ENCODE measurements at regions not wholly inside any gene's neighbourhood (a gene's known extent, or its start where the extent isn't known, plus 50 kb on each side); places are given as distances from the start of the nearest gene placed in this dataset.
"Not testable (repeated sequence)": the region's sequence is repeated elsewhere in the genome, so short reads cannot be mapped to it uniquely, and the experiment has no call there.

DNA sequence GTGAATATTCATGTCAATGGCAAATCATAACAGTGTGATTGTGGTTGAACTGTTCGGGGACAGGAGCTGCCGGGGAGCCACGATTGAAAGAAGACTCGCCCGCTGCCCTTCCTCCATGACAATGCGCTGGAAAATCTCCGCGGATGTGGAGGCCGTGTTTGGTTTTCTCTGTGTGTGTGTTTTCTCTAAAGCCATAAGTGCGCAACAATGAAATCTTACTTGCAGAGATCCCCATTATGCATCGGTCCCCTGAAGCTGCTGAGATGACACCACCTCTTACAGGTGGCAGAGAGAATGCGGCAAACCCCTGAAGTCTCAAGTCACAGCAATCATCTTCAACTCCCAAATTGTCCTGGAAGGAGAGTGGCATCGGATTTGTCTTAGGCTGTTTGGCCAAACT is 442.3 kb upstream of the MKI67 start:
- DNase-seq = no peak

DNA sequence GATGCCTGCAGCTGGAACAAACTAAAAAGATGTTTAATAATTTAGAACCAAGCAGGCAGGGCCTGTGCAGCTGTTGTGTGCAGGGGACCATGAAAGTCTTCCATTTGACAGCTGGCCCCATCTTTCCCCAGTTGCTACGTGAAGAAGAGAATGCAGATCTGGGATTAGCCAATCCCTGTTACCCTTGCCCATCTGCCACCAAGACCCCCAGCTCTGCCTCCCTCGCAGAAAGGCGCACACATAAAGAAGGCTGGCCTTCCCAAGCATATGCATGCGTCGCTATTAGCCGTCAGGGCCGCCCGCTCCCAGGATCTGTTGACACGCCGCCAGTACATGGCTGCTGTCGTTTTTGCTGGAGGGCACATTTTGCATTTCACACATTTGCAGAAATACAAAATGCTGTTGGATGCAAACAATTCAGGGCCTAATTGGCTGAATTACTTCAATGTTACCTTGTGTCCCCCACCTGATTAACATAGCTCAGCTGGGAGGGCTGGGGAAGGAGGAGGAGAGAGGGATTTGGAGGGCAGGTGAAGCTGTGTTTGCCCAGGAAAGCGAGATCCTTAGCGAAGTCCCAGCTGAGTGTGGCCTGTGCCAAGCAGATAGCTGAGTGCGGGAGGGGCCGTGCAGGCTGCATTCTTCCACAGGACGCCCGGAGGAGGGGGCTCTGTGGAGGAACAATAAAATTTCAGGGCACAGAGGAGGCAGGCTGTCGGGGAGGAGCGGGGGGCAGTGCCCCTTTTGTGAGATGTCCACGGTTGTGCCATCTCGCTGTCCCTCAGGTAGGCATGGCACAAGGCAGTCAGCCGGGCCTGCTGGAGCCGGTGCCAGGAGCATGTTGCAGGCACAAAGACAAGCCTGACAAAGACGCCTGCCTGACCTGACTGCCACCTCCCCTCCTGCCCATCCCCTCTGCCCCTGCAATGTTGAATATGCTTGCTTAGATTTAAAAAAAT is 443.0 kb upstream of the MKI67 start:
- no peak for DNase-seq

DNA sequence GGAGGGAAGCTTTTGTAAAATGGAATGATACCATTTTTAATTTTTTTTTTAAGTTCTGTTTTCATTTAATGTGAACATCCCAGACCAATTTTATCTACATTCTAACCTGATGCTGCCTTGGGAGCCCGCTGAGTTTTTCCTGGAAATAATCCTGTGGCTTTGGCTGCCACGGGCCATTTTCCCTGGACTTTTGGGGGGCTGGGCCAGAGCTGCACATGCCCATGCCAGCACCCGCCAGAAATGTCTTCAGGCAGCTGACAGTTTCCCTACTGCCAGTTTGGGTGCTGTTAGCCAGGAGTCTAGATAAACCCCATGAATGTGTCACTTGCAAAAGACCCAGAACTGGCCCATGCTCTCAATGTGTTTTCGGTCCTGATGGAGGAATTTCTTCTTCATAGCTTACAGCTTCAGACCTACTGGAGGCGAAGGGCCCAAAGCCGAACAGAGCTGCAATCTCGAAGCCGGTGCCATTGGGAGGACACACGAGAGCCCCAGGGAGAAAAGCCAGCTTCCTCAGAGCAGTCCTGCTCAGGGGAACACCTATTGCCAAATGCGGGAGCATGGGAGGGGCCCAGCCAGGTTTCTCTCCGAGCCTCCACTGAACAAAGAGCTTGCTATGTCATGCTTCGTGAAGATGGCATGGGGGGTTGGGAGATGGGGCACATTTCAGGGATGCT is 444.2 kb upstream of the MKI67 start:
- DNase-seq = no peak

DNA sequence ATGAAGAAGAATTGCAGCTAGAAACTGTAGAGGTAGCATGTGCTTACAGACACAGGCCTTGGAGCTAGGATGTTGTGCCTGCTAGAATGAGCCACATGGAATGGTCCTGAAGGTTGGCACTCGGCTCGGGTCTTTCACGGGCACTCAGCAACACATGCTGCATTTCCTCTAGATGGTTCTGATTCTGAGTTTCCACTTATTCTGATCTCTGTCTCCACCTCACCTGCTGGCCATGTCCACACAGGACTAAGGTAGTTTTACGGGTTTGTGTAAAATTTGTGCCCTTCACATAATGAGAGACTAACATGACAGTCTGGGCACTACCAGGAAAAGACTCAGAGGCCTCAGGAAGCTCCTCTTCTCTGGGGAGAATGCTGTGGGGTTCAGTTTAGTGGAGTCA is 444.8 kb upstream of the MKI67 start:
- no peak for DNase-seq

DNA sequence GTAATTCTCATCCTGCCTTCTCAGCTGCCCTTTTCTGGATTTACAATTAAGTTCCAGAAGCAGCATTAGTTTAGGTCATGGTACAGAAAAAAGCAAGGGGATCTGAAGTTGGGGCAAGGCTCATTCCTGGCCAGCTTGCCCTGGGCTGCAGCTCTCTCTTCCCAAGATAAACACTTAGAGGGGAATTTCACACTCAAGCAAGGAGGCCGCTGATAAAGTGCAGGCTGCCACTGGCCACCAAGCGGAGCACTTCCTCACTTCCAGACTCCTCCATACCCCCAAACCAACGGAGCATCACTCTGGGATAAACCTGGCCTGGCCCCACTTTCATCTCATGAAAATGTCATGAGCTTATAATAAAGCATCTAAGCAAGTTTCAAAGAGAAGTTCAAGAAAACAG is 445.5 kb upstream of the MKI67 start:
- DNase-seq = no peak

DNA sequence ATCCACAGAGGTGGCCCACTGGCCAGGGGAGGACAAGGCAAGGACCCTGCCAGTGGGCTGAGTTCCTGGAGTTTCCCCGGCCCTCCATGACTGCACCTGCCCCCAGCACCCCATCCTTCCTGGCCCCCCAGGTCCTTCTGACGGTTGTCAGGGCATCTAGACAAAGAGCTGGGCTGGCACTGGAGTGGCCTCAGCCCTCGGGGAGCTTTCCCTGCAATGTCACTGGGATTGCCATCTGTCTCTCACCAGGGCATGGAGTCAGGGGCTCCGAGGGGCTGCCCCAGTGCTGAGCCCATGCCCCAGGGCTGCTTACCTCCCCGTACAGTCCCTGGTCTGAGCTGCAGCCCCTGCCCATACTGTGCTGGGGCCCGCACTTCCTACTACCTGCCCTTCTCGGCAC is 446.5 kb upstream of the MKI67 start:
- DNase-seq = no peak

DNA sequence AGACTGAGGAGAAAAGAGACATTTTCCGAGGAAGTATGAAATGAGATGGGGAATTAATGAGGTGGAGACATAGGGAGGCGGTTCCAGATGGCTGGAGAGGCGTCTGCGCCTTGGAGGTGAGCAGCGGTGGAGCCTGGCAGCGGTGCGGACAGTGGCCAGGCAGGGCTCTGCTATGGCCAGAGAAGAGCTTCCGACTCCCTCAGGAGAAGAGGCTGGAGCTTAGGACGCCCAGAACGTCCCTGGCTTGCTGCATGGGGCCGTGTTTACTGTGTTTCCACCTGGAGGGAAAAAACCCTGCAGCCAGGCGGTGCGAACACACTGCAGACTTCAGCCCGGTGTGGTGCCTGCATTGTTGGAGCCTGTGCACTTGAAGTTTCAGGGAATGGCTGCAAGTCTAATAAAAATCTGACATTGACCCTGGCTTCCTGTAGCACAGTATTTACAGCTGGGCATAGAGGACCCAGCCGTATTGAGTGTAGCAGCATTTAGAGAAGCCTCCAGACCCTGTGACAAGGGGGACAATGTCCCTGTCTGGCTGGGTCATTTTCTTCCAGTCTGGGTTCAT is 447.1 kb upstream of the MKI67 start:
- DNase-seq = no peak

DNA sequence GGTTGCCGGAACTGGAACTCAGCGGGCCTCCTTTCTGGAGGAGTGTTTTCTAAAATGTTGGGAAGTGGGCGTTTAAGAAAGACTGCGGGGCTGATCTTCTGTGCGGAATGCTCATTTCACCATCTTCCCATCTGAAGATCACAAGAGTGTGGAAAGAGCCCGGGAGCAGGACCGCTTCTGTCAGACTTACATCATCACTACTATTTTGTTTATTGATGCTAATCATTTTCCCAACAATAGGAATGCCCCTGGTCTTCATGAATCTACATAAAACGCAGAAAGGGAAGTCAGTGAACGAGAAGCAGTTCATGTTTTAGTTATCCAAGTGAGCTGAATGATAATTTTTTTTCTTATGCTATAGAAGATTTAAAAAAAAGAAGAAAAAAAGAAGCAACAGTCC is 447.8 kb upstream of the MKI67 start:
- DNase-seq = no peak

DNA sequence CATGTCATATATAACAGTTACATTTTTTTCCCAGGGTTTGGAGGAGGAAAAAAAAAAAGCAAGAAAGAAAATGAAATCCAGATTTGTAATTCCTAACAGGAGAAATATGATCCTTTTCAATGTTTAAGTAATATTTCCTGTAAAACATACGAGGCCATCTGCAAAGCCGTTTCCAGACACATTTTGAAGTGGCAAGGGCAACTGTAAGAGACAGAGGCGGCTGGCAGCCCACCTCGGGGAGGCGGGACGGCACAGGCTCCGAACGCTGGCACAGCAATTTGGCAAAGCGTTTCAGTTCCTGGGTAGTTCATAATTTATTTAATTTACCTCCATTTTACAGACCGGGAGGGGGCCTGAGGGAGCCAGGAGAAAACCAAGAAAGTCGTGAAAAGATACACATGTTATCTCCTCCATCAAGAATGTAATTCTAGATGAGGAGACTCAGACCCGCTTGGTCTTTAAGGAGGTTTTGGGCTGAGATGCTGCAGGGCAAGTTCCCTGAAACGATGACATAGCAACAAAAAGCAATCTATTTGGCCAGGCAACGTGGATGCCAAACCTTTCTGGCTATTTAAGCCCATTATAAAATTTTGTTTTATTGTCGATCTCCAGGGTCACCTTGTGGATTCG is 448.5 kb upstream of the MKI67 start:
- DNase-seq = no peak

DNA sequence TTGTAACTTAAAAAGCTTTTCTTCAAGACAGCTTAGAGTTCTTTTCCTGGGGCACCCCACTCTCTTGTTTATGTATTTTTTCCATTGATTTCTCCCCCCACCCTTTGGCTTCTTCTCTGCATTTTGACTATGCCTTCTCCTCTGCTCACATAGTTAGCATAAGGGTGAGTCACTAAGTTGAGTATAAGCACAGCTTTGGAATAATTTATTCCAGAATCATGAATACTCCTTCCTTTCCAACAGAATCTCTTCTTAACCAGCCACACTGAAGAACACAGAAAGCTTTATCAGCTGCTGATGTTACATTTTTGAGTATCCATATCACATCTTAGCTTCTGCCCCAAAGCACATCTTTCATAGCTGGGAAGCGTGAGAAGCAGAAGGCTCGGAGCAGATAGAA is 449.5 kb upstream of the MKI67 start:
- DNase-seq = no peak

DNA sequence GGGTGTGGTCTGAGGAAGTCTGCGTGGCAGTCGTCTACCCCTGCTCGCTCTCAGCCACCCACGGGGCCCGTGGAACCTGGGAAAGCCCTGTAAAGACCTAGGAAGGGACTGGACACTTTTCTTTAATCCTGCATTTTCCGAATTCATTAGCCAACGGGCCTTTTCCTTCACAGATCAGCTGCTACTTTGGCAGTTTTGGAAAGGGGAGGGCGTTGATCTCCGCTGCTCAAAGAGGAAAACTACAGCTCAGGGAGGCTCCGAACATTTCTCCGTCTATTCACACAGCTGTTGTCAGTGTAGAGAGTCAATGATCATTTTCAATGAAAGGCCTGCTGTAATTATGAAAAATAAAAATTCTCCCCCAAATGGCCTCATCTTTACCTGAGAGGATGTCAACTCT is 450.1 kb upstream of the MKI67 start:
- no peak for DNase-seq

DNA sequence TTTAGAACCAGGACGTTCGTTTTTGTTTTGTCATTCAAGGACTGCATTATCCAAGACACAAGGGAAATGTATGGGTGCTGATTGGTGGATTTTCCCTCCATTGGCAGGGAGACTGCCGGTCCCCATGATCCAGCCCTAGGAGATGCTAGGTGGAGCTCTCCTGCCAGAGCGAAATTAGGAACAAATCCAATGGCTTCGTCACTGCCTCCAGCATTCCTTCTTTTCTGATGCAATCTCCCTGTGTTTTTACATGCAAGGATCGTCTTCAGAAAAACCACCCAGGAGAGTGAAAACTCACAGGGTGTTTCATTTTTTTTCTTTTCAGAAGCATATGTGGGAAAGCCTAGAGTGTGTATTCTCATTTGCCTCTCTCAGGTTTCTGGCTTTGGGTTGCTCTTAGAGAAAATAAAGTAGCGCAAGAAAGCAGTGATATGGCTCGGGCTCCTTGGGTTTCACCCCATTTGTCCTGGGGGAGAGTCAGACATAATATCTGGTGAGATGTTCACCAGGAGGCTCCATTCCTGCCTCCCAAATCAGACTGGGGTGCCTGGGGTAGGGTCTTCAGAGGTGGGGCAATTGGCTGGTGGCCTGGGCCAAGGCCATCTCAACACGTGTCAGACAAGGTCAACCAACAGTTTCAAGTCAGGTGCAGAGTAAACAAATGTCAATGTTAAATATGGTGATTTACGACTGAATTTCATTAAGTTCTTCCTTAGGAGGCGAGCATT is 450.9 kb upstream of the MKI67 start:
- DNase-seq = no peak

DNA sequence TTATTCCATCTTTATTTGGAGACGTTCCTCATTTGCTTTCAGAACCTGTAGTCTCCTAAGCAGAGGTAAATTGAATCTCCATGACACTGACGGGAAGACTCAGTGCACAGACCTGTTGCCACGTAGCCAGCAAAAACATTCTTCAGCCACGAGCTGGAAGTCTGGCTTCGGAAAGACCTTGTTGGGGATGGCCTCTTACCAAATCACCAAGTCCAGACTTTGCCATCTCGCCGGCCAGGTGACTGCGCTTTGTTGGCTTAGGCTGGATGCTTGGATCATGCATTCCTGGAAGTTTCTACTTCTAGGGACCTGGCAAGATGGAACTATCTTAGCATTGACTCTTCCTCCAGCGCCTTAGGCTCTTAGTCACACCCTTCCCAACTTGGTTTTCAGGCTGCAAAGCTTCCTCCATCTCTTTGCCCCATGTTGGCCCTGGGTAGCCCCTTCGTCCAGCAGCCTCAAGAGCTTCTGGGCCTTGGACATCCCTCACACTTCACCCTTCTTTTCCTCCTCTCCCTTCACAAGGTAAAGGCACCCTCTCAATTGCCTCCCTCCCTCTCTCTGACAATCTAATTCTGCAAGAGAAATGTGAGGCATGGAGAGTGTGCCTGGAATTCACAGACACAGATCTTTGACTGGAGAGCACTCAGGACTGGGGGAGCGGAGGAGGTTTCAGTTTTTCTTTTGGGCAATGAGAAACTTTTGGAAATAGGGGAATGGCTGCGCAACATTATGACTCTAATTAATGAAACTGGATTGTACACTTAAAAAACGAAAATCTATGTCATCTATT is 451.9 kb upstream of the MKI67 start:
- DNase-seq = no peak

DNA sequence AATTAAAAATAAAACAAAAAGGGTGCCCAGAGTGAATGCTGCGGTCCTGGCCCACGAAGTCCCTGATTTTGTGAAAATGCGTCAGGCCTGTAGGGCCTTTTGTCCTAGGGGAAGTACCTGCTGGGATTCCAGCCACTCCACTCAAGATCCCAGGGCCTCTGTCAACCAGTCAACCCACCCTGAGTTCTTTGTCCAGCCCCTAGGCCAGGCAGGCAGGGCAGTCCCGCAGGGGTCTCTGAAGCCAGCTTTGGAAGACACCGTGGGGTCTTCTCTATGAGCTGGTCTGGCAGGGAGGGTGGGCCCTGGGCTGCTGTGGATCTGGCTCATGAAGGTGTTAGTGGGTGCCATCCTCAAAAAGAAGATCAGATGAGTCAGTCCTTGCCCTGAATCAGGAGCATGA is 452.5 kb upstream of the MKI67 start:
- no peak for DNase-seq

DNA sequence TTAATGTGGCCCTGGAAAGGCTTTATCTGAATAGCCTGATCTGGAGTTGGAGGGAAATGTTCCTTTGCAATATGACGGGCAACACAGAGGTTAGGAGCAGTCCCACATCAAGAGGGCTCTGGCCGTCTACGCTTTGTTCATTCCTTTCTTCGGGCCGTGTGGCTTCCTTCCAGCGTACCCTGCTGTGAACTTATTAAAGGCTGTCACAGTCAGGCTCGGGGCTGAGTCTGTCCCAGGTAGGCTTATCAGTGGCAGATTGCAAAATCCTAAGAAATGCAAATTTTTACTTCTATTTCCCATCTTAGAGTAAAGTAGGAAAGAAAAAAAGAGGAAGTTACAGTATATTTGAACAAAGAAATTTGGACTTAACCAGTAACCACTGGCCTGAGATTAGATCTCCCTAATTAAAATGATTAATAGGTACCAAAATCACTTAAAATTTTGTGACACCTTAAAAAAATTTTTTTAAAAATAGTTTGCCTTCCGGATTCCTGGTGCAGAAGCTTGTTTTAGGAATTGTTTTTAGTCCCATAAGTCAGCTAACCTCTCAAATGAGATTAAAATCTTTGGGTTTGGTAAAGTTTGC is 453.1 kb upstream of the MKI67 start:
- no peak for DNase-seq

DNA sequence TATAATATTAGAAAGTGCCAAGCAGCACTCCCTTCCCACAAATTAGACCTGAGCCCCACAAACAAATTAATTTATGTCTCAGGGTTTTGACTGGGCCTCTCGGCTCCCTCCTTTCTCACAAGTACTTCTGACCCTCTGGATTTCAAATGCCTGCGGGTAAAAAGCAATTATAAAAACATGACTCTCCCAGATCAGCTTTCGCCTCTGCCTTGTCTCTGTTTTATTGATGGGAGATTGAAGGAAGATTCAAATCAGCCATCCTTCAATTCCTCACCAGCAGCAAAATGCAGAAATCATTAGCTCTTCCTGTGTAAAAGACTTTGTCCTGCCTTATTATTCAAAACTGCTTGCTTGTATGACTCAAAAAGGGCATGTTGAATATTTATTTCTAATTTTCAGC is 453.7 kb upstream of the MKI67 start:
- no peak for DNase-seq

DNA sequence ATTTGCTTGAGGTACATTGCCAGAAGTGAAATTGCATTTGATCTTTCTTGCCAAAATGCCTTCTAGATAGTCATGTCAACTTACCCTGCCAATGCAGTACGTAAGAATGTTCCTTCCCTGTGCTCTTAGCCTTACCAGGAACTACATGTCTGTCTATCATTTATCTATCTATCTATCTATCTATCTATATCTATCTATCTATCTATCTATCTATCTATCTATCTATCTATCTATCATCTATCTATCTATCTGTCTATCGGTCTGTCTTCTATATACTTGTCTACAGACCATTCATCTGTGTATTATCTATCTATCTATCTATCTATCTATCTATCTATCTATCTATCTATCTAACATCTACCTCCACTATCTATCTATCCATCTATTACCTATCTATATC is 456.9 kb upstream of the MKI67 start:
- not testable (repeated sequence) for DNase-seq

DNA sequence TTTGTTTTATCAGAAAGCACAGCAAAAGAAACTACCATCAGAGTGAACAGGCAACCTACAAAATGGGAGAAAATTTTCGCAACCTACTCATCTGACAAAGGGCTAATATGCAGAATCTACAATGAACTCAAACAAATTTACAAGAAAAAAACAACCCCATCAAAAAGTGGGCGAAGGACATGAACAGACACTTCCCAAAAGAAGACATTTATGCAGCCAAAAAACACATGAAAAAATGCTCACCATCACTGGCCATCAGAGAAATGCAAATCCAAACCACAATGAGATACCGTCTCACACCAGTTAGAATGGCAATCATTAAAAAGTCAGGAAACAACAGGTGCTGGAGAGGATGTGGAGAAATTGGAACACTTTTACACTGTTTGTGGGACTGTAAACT is 460.4 kb upstream of the MKI67 start:
- not testable (repeated sequence) for DNase-seq

DNA sequence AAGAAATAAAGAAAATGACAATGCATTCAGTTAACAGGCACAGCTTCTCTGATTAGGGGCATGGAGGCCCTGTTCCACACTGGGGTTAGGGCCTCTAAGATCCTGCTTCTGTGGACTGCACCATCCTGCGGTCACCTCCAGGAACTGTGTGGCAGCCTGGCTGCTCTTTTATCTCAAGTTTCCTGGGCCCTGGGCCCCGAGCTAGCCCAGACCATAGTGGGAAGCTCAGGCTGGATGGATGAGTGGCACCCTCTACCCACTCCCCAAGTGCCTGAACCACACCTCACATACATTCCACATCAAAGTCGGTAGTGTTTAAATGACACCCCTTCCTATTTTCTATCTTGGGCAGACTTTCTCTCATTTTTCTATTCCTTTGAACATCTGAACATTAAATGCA is 461.5 kb upstream of the MKI67 start:
- no peak for DNase-seq

DNA sequence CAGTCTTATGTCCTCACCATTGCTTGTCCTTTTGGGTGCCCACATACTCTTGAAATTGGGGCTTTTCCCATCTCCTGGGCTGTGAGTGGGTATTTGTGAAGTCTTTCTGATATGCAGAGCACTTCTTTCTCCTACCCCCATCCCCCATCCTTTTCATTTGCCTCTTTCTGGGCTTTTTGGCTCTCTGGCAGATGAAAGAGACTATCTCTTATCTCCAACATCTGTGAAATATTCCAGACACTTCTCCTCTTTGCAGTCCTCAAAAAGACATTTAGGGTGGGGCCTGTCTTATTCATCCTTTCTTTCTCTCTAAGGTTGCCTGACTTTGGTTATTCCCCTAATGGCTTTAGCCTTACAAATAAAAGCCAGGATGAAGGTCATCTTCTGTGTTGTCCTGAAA is 462.2 kb upstream of the MKI67 start:
- DNase-seq = no peak

DNA sequence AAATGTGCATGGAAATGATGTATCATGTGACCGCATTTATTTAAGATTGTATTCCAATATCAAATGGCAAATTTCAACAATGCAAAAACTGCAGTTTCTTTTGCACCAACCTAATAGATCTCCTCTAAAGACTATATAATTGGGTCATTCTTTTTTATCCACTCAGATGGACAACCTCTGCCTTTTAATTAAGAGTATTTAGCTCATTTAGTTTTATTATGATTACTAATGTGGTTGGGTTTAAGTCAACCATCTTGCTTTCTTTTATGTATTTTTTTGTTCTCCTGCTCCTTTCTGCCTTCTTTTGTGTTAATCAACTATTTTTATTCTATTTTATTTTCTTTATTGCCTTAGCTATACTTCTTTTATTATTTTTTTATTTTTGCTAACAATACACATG is 468.5 kb upstream of the MKI67 start:
- no peak for DNase-seq

DNA sequence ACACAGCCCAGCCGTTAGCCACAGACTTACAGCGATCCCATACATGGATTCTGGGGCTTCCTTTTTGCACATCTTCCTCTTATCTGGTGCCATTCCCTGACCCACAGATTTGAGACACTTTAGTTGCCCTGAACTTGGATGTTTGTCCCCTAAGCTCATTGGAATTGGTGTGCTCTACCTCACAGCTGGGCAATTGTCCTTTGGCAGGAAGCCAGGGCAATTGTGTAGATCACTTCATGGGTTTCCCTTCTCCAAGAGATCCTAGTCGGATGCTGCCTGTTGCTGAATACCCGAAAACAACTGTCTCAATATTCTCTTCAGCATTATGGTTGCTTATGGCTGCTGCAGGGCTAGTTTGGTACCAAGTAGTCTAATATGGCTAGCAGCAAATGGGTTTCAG is 470.7 kb upstream of the MKI67 start:
- DNase-seq = no peak

All from activated naive CD4-positive, alpha-beta T cell (primary cell).